ENCODE measurements at regions not wholly inside any gene's neighbourhood (a gene's known extent, or its start where the extent isn't known, plus 50 kb on each side); places are given as distances from the start of the nearest gene placed in this dataset.

- H3K79me1 ChIP-seq (replicated peaks; ENCODE audit: low read length, poor library complexity, severe bottlenecking): no peaks in the 10 kb centered on the region
- H3K9me3 ChIP-seq (ENCODE audit: control insufficient read depth, low read length): no peaks in the 10 kb centered on the region
- H3K9ac ChIP-seq (ENCODE audit: low read length): no peak overlapping the region
- no peak overlapping the region for H2AK5ac ChIP-seq (ENCODE audit: low read length, severe bottlenecking)
- H4K8ac ChIP-seq (ENCODE audit: low read length): no peak overlapping the region
- H3K36me3 ChIP-seq (ENCODE audit: control insufficient read depth in 1 of 2, insufficient read depth in 2 of 2, low read depth in 1 of 2, low read length in 2 of 2): no peaks in the 10 kb centered on the region
- no peak overlapping the region for H4K91ac ChIP-seq (ENCODE audit: low read length)
- no peak overlapping the region for H3K4ac ChIP-seq (ENCODE audit: low read depth in 1 of 2, low read length in 2 of 2)
- no peak overlapping the region for H3K27ac ChIP-seq (ENCODE audit: low read length, poor library complexity, severe bottlenecking)
- no peak overlapping the region for H2BK5ac ChIP-seq (ENCODE audit: low read depth, low read length, poor library complexity, severe bottlenecking)
- no peaks in the 10 kb centered on the region for H3K4me1 ChIP-seq (ENCODE audit: control insufficient read depth, insufficient read depth, low read depth, low read length)
- H2BK120ac ChIP-seq (ENCODE audit: low read depth, low read length): no peak overlapping the region
- no peak overlapping the region for H3K4me2 ChIP-seq (ENCODE audit: low read length, poor library complexity, severe bottlenecking)
- no peak overlapping the region for H3K18ac ChIP-seq (ENCODE audit: low read depth in 1 of 2, low read length in 2 of 2)
- WGBS: 100% methylated on average over 1 of the region's 1 CpG
- no peak for DNase-seq
- no peak overlapping the region for H2BK12ac ChIP-seq (ENCODE audit: low read length in 2 of 2)
- H2BK15ac ChIP-seq (ENCODE audit: low read depth, poor library complexity, severe bottlenecking): no peak overlapping the region
- no peak overlapping the region for H2AFZ ChIP-seq (ENCODE audit: low read depth, low read length)
- H3K4me3 ChIP-seq (ENCODE audit: insufficient read depth in 1 of 2, low read depth in 1 of 2, low read length in 2 of 2): no peak overlapping the region
- H3K27me3 ChIP-seq (ENCODE audit: control insufficient read depth in 1 of 2, insufficient read depth in 1 of 2, low read length in 2 of 2): no peaks in the 10 kb centered on the region
- H3K14ac ChIP-seq (ENCODE audit: low read length in 2 of 2): no peak overlapping the region
- H3K23ac ChIP-seq (ENCODE audit: low read length in 2 of 2): no peak overlapping the region
Observed at GRCh38 chr2:188134241-188134640, 157.4 kb upstream of the GULP1 start.

GRCh38 chr2:188138313-188138712 lies 153.4 kb upstream of the GULP1 start:
- H3K23ac ChIP-seq (ENCODE audit: low read length in 2 of 2): no peak overlapping the region
- H3K27me3 ChIP-seq (ENCODE audit: control insufficient read depth in 1 of 2, insufficient read depth in 1 of 2, low read length in 2 of 2): no peaks in the 10 kb centered on the region
- no peak overlapping the region for H3K9ac ChIP-seq (ENCODE audit: low read length)
- H2BK120ac ChIP-seq (ENCODE audit: low read depth, low read length): no peak overlapping the region
- H2BK5ac ChIP-seq (ENCODE audit: low read depth, low read length, poor library complexity, severe bottlenecking): no peak overlapping the region
- H2BK15ac ChIP-seq (ENCODE audit: low read depth, poor library complexity, severe bottlenecking): no peak overlapping the region
- no peaks in the 10 kb centered on the region for H3K79me1 ChIP-seq (replicated peaks; ENCODE audit: low read length, poor library complexity, severe bottlenecking)
- no peak overlapping the region for H3K4ac ChIP-seq (ENCODE audit: low read depth in 1 of 2, low read length in 2 of 2)
- H3K14ac ChIP-seq (ENCODE audit: low read length in 2 of 2): no peak overlapping the region
- H2BK12ac ChIP-seq (ENCODE audit: low read length in 2 of 2): no peak overlapping the region
- H3K27ac ChIP-seq (ENCODE audit: low read length, poor library complexity, severe bottlenecking): no peak overlapping the region
- H3K9me3 ChIP-seq (ENCODE audit: control insufficient read depth, low read length): no peaks in the 10 kb centered on the region
- H4K8ac ChIP-seq (ENCODE audit: low read length): no peak overlapping the region
- no peak overlapping the region for H3K4me2 ChIP-seq (ENCODE audit: low read length, poor library complexity, severe bottlenecking)
- no peaks in the 10 kb centered on the region for H3K36me3 ChIP-seq (ENCODE audit: control insufficient read depth in 1 of 2, insufficient read depth in 2 of 2, low read depth in 1 of 2, low read length in 2 of 2)
- no peak overlapping the region for H3K4me3 ChIP-seq (ENCODE audit: insufficient read depth in 1 of 2, low read depth in 1 of 2, low read length in 2 of 2)
- no peak overlapping the region for H3K18ac ChIP-seq (ENCODE audit: low read depth in 1 of 2, low read length in 2 of 2)
- no peak for DNase-seq
- H2AFZ ChIP-seq (ENCODE audit: low read depth, low read length): no peak overlapping the region
- no peak overlapping the region for H2AK5ac ChIP-seq (ENCODE audit: low read length, severe bottlenecking)
- no peak overlapping the region for H4K91ac ChIP-seq (ENCODE audit: low read length)
- no peaks in the 10 kb centered on the region for H3K4me1 ChIP-seq (ENCODE audit: control insufficient read depth, insufficient read depth, low read depth, low read length)

DNA sequence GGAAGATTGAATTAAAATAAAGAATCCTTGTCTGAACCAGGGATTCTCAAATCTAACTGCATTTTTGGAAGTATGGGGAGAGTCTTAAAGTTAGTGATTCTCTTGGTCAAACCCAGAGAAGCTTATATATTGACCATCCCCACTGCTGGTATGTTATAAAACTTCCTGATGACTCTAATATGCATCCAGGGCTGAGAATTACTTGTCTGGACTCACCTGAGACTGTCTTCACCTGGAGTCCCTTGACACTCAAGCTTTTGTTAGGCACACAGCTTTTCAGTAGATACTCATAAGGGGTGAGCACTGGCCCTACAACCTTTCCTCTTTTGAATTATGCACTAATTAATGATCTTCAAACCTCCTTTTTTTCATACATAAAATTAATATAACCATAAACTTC lies 149.6 kb upstream of the GULP1 start:
- H2BK120ac ChIP-seq (ENCODE audit: low read depth, low read length): no peak overlapping the region
- peak overlapping the region; percentile 40 for H3K9ac ChIP-seq (ENCODE audit: low read length)
- DNase-seq: no peak

GRCh38 chr2:188142636-188143295 lies 148.9 kb upstream of the GULP1 start:
- H2BK120ac ChIP-seq (ENCODE audit: low read depth, low read length): no peak overlapping the region
- H3K27ac ChIP-seq (ENCODE audit: low read length, poor library complexity, severe bottlenecking): no peak overlapping the region
- H3K36me3 ChIP-seq (ENCODE audit: control insufficient read depth in 1 of 2, insufficient read depth in 2 of 2, low read depth in 1 of 2, low read length in 2 of 2): no peaks in the 10 kb centered on the region
- no peak overlapping the region for H2AK5ac ChIP-seq (ENCODE audit: low read length, severe bottlenecking)
- no peaks in the 10 kb centered on the region for H3K4me1 ChIP-seq (ENCODE audit: control insufficient read depth, insufficient read depth, low read depth, low read length)
- no peak overlapping the region for H4K8ac ChIP-seq (ENCODE audit: low read length)
- H3K14ac ChIP-seq (ENCODE audit: low read length in 2 of 2): no peak overlapping the region
- peak; percentile 34 for DNase-seq
- no peak overlapping the region for H3K18ac ChIP-seq (ENCODE audit: low read depth in 1 of 2, low read length in 2 of 2)
- H3K4me2 ChIP-seq (ENCODE audit: low read length, poor library complexity, severe bottlenecking): no peak overlapping the region
- no peak overlapping the region for H2BK15ac ChIP-seq (ENCODE audit: low read depth, poor library complexity, severe bottlenecking)
- no CpG with 5 or more reads among the region's 3 CpGs for WGBS
- H2BK5ac ChIP-seq (ENCODE audit: low read depth, low read length, poor library complexity, severe bottlenecking): no peak overlapping the region
- peak overlapping the region; percentile 40 for H3K9ac ChIP-seq (ENCODE audit: low read length)
- no peaks in the 10 kb centered on the region for H3K9me3 ChIP-seq (ENCODE audit: control insufficient read depth, low read length)
- H3K4me3 ChIP-seq (ENCODE audit: insufficient read depth in 1 of 2, low read depth in 1 of 2, low read length in 2 of 2): no peak overlapping the region
- no peak overlapping the region for H2BK12ac ChIP-seq (ENCODE audit: low read length in 2 of 2)
- H3K23ac ChIP-seq (ENCODE audit: low read length in 2 of 2): no peak overlapping the region
- H4K91ac ChIP-seq (ENCODE audit: low read length): no peak overlapping the region
- no peak overlapping the region for H2AFZ ChIP-seq (ENCODE audit: low read depth, low read length)
- H3K27me3 ChIP-seq (ENCODE audit: control insufficient read depth in 1 of 2, insufficient read depth in 1 of 2, low read length in 2 of 2): no peaks in the 10 kb centered on the region
- H3K79me1 ChIP-seq (replicated peaks; ENCODE audit: low read length, poor library complexity, severe bottlenecking): no peaks in the 10 kb centered on the region
- H3K4ac ChIP-seq (ENCODE audit: low read depth in 1 of 2, low read length in 2 of 2): no peak overlapping the region

More for the DNA sequence above, 149.6 kb upstream of the GULP1 start:
- H3K79me1 ChIP-seq (replicated peaks; ENCODE audit: low read length, poor library complexity, severe bottlenecking): no peaks in the 10 kb centered on the region
- no peak overlapping the region for H3K4me2 ChIP-seq (ENCODE audit: low read length, poor library complexity, severe bottlenecking)
- H3K36me3 ChIP-seq (ENCODE audit: control insufficient read depth in 1 of 2, insufficient read depth in 2 of 2, low read depth in 1 of 2, low read length in 2 of 2): no peaks in the 10 kb centered on the region
- H3K27ac ChIP-seq (ENCODE audit: low read length, poor library complexity, severe bottlenecking): peak overlapping the region; percentile 16
- H2AFZ ChIP-seq (ENCODE audit: low read depth, low read length): no peak overlapping the region
- H3K27me3 ChIP-seq (ENCODE audit: control insufficient read depth in 1 of 2, insufficient read depth in 1 of 2, low read length in 2 of 2): no peaks in the 10 kb centered on the region
- H3K14ac ChIP-seq (ENCODE audit: low read length in 2 of 2): no peak overlapping the region
- no peak overlapping the region for H4K91ac ChIP-seq (ENCODE audit: low read length)
- no peak overlapping the region for H3K18ac ChIP-seq (ENCODE audit: low read depth in 1 of 2, low read length in 2 of 2)
- H2AK5ac ChIP-seq (ENCODE audit: low read length, severe bottlenecking): no peak overlapping the region
- H3K23ac ChIP-seq (ENCODE audit: low read length in 2 of 2): no peak overlapping the region
- H3K4me3 ChIP-seq (ENCODE audit: insufficient read depth in 1 of 2, low read depth in 1 of 2, low read length in 2 of 2): no peak overlapping the region
- no peak overlapping the region for H4K8ac ChIP-seq (ENCODE audit: low read length)
- H3K9me3 ChIP-seq (ENCODE audit: control insufficient read depth, low read length): no peaks in the 10 kb centered on the region
- H3K4ac ChIP-seq (ENCODE audit: low read depth in 1 of 2, low read length in 2 of 2): peak overlapping the region in 1 of 2 experiments; percentile 51
- H2BK5ac ChIP-seq (ENCODE audit: low read depth, low read length, poor library complexity, severe bottlenecking): peak overlapping the region; percentile 84
- H2BK15ac ChIP-seq (ENCODE audit: low read depth, poor library complexity, severe bottlenecking): no peak overlapping the region
- no peak overlapping the region for H2BK12ac ChIP-seq (ENCODE audit: low read length in 2 of 2)
- H3K4me1 ChIP-seq (ENCODE audit: control insufficient read depth, insufficient read depth, low read depth, low read length): no peaks in the 10 kb centered on the region
